WTC11 (cell line): ENCODE measurements at regions not wholly inside any gene's neighbourhood (a gene's known extent, or its start where the extent isn't known, plus 50 kb on each side); places are given as distances from the start of the nearest gene placed in this dataset.

ENCODE experiments used
- ATAC-seq: fragments of 200-7000 bp; cut with Tn5 transposase; 2 replicates; pipeline ENCODE4 v1.10.0; 2021; ENCODE audit warnings: mild to moderate bottlenecking, moderate library complexity
- CTCF ChIA-PET: fragments of 300-600 bp; sonication (Branson Sonifier 250); formaldehyde crosslinking; loops from one replicate; lab custom pipeline; 2021; ENCODE audit warnings: antibody characterized with exemption; lab: Charles Lee
- POLR2A ChIA-PET: fragments of 350-600 bp; sonication (Branson Sonifier 250); formaldehyde crosslinking; loops from one replicate; lab custom pipeline; 2021; ENCODE audit warnings: antibody characterized with exemption; lab: Charles Lee
- DNase-seq: peaks from one replicate; pipeline ENCODE4 v3.0.0; 2021; ENCODE audit warnings: low spot score
- H3K27ac Mint-ChIP-seq: 2 replicates; pipeline ENCODE4 v1.8.0; 2021; ENCODE audit warnings: mixed read lengths
- H3K27me3 Mint-ChIP-seq: 2 replicates; pipeline ENCODE4 v1.8.0; 2021; ENCODE audit warnings: low read depth, mild to moderate bottlenecking, moderate library complexity, mixed read lengths
- H3K36me3 Mint-ChIP-seq: 2 replicates; pipeline ENCODE4 v1.8.0; 2021; ENCODE audit warnings: mixed read lengths
- H3K4me1 Mint-ChIP-seq: 2 replicates; pipeline ENCODE4 v1.8.0; 2022; ENCODE audit warnings: mixed read lengths
- H3K4me3 Mint-ChIP-seq: 2 replicates; pipeline ENCODE4 v1.8.0; 2021; ENCODE audit warnings: mild to moderate bottlenecking, moderate library complexity, mixed read lengths
- H3K9me3 Mint-ChIP-seq: 2 replicates; pipeline ENCODE4 v1.8.0; 2021; ENCODE audit warnings: mixed read lengths
- ATF1 ChIP-seq: sonication (generic); formaldehyde crosslinking; IDR thresholded peaks from 2 replicates; pipeline ENCODE4 v1.8.1; 2023; ENCODE audit warnings: mild to moderate bottlenecking, moderate library complexity, missing genetic modification reagents
- EMX1 ChIP-seq: fragments of 250-450 bp; sonication (Bioruptor Pico); IDR thresholded peaks from 2 replicates; pipeline ENCODE4 v1.8.0; 2021; ENCODE audit warnings: mild to moderate bottlenecking
- ETV6 ChIP-seq: sonication (generic); formaldehyde crosslinking; IDR thresholded peaks from 2 replicates; pipeline ENCODE4 v1.8.1; 2022; ENCODE audit warnings: mild to moderate bottlenecking, missing genetic modification reagents
- HMGA2 ChIP-seq: fragments of 250-450 bp; sonication (Bioruptor Pico); IDR thresholded peaks from 2 replicates; pipeline ENCODE4 v1.4.0; 2021; ENCODE audit warnings: mild to moderate bottlenecking, moderate library complexity
- JAZF1 ChIP-seq: fragments of 250-450 bp; sonication (Bioruptor Pico); IDR thresholded peaks from 2 replicates; pipeline ENCODE4 v1.9.0; 2021; ENCODE audit warnings: moderate library complexity, mild to moderate bottlenecking, inconsistent platforms
- MLX ChIP-seq: sonication (generic); formaldehyde crosslinking; IDR thresholded peaks from 2 replicates; pipeline ENCODE4 v1.8.1; 2023; ENCODE audit warnings: mild to moderate bottlenecking, missing genetic modification reagents, moderate library complexity
- MXD4 ChIP-seq: fragments of 250-450 bp; sonication (Bioruptor Pico); IDR thresholded peaks from 2 replicates; pipeline ENCODE4 v1.8.0; 2021; ENCODE audit warnings: mild to moderate bottlenecking, moderate library complexity, borderline replicate concordance
- NFE2L1 ChIP-seq: sonication (generic); formaldehyde crosslinking; IDR thresholded peaks from 2 replicates; pipeline ENCODE4 v1.8.1; 2023; ENCODE audit warnings: missing genetic modification reagents
- NFYB ChIP-seq: sonication (generic); formaldehyde crosslinking; conservative IDR thresholded peaks from 2 replicates; pipeline ENCODE4 v1.8.0; 2022; ENCODE audit warnings: low read depth, missing genetic modification reagents
- TCF7 ChIP-seq: sonication (generic); formaldehyde crosslinking; IDR thresholded peaks from 2 replicates; pipeline ENCODE4 v1.8.0; 2022; ENCODE audit warnings: mild to moderate bottlenecking, low read depth, missing genetic modification reagents, moderate library complexity
- TEAD1 ChIP-seq: sonication (generic); formaldehyde crosslinking; IDR thresholded peaks from 2 replicates; pipeline ENCODE4 v1.8.0; 2022; ENCODE audit warnings: mild to moderate bottlenecking, missing genetic modification reagents
- TP53 ChIP-seq: sonication (generic); formaldehyde crosslinking; IDR thresholded peaks from 2 replicates; pipeline ENCODE4 v1.8.1; 2023; ENCODE audit warnings: mild to moderate bottlenecking, missing genetic modification reagents
- ZNF671 ChIP-seq: fragments of 250-450 bp; sonication (Bioruptor Pico); IDR thresholded peaks from 2 replicates; pipeline ENCODE4 v1.8.0; 2021; ENCODE audit warnings: mild to moderate bottlenecking
- TF ChIP-seq, protein P1 (sequence below): fragments of 250-450 bp; sonication (Bioruptor Pico); IDR thresholded peaks from 2 replicates; pipeline ENCODE4 v1.9.0; 2021; ENCODE audit warnings: mild to moderate bottlenecking, borderline replicate concordance
- TF ChIP-seq, protein P2 (sequence below): sonication (generic); formaldehyde crosslinking; IDR thresholded peaks from 2 replicates; pipeline ENCODE4 v1.8.1; 2022; ENCODE audit warnings: mild to moderate bottlenecking, moderate library complexity, missing genetic modification reagents
- TF ChIP-seq, protein P3 (sequence below): fragments of 250-450 bp; sonication (Bioruptor Pico); IDR thresholded peaks from 2 replicates; pipeline ENCODE4 v1.9.0; 2021; ENCODE audit warnings: moderate library complexity, mild to moderate bottlenecking, inconsistent platforms, borderline replicate concordance
- TF ChIP-seq, protein P4 (sequence below): sonication (generic); formaldehyde crosslinking; conservative IDR thresholded peaks from 2 replicates; pipeline ENCODE4 v1.8.1; 2022; ENCODE audit warnings: mild to moderate bottlenecking, missing genetic modification reagents

- DNase-seq, result no peak
- Mint-ChIP-seq H3K9me3 (no peaks in the 10 kb centered on the region), H3K4me1 (peaks cover 4% of the 10 kb centered on the region; the same call in 1 of the 2 replicates), H3K36me3 (no peaks in the 10 kb centered on the region), H3K27me3 (no peaks in the 10 kb centered on the region), H3K27ac (no peak overlapping the region), H3K4me3 (no peak overlapping the region)
- ATAC-seq, result no peak
- TF ChIP-seq ATF1 (CRISPR knock-in tag) (no peak), NFE2L1 (CRISPR knock-in tag) (no peak), HMGA2 (no peak), MXD4 (CRISPR knock-in tag) (no peak), TCF7 (CRISPR knock-in tag) (no peak), ETV6 (no peak), MLX (CRISPR knock-in tag) (no peak)
- TF ChIP-seq, protein P1, sequence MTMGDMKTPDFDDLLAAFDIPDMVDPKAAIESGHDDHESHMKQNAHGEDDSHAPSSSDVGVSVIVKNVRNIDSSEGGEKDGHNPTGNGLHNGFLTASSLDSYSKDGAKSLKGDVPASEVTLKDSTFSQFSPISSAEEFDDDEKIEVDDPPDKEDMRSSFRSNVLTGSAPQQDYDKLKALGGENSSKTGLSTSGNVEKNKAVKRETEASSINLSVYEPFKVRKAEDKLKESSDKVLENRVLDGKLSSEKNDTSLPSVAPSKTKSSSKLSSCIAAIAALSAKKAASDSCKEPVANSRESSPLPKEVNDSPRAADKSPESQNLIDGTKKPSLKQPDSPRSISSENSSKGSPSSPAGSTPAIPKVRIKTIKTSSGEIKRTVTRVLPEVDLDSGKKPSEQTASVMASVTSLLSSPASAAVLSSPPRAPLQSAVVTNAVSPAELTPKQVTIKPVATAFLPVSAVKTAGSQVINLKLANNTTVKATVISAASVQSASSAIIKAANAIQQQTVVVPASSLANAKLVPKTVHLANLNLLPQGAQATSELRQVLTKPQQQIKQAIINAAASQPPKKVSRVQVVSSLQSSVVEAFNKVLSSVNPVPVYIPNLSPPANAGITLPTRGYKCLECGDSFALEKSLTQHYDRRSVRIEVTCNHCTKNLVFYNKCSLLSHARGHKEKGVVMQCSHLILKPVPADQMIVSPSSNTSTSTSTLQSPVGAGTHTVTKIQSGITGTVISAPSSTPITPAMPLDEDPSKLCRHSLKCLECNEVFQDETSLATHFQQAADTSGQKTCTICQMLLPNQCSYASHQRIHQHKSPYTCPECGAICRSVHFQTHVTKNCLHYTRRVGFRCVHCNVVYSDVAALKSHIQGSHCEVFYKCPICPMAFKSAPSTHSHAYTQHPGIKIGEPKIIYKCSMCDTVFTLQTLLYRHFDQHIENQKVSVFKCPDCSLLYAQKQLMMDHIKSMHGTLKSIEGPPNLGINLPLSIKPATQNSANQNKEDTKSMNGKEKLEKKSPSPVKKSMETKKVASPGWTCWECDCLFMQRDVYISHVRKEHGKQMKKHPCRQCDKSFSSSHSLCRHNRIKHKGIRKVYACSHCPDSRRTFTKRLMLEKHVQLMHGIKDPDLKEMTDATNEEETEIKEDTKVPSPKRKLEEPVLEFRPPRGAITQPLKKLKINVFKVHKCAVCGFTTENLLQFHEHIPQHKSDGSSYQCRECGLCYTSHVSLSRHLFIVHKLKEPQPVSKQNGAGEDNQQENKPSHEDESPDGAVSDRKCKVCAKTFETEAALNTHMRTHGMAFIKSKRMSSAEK (CRISPR knock-in tag), result no peak
- TF ChIP-seq, protein P2, sequence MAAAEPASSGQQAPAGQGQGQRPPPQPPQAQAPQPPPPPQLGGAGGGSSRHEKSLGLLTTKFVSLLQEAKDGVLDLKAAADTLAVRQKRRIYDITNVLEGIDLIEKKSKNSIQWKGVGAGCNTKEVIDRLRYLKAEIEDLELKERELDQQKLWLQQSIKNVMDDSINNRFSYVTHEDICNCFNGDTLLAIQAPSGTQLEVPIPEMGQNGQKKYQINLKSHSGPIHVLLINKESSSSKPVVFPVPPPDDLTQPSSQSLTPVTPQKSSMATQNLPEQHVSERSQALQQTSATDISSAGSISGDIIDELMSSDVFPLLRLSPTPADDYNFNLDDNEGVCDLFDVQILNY (CRISPR knock-in tag), result no peak
- TF ChIP-seq, protein P3, sequence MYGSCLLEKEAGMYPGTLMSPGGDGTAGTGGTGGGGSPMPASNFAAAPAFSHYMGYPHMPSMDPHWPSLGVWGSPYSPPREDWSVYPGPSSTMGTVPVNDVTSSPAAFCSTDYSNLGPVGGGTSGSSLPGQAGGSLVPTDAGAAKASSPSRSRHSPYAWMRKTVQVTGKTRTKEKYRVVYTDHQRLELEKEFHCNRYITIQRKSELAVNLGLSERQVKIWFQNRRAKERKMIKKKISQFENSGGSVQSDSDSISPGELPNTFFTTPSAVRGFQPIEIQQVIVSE, result no peak
- CTCF ChIA-PET, result interaction anchor here (0.6 to 1.5 kb wide), 2 partner anchors 89 to 90 kb away, joined by 3 to 4 read pairs; no protein-coding TSS in a partner anchor
- POLR2A ChIA-PET, result no interaction called here
Measured at GRCh38 chr11:76298255-76298654, 82.7 kb downstream of the THAP12 start.

DNA sequence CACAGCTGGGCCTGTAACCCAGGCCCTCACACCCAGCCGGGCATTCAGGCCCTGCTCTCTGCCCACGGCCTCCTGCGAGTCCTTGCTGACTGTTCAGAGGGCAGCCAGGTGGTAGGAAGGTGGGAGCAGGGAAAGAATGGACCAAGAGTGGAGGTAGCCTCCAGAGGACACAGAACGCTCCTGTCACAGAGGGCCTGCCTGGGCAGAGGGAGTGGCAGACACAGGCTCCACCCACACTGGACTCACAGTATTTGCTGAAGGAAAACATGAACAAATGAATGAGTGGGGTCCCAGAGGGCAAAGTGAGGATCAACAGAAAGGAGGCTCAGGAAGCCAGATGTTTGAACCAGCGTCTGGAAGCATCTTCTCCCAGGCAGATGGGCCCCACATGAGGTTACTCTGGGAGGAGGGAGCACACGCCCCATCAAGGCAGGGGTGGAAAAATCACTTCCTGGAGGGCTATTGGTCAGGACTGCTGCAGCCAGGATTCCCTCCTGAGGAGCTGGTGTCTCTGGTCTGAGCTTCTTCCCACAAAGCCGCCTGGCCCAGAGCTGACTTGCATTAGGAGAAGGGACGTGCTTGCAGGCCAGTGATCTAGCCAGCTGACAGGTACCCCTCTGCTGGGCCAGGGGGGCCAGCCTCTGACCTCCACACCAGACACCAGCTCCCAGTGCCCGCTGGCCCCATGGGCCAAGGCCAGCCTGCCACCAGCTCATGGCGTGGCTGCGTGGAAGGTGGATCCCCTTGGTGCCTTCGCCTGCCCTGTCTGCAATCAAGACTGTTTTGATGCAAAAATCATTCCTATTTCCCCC lies 84.0 kb downstream of the THAP12 start:
- Mint-ChIP-seq H3K27me3 (no peaks in the 10 kb centered on the region), H3K36me3 (no peaks in the 10 kb centered on the region), H3K4me1 (no peaks in the 10 kb centered on the region), H3K27ac (no peak overlapping the region), H3K9me3 (no peaks in the 10 kb centered on the region), H3K4me3 (no peak overlapping the region)
- CTCF ChIA-PET, result interaction anchor here (1.5 kb wide), 1 partner anchor 88 kb away, joined by 4 read pairs; no protein-coding TSS in a partner anchor
- DNase-seq, result no peak
- peak; percentile 43; the same call in 1 of the 2 replicates for ATAC-seq
- POLR2A ChIA-PET, result no interaction called here
- TF ChIP-seq ZNF671 (CRISPR knock-in tag) (no peak), EMX1 (CRISPR knock-in tag) (no peak), NFYB (CRISPR knock-in tag) (no peak), NFE2L1 (CRISPR knock-in tag) (no peak), TP53 (CRISPR knock-in tag) (no peak), TEAD1 (CRISPR knock-in tag) (no peak), JAZF1 (no peak)
- TF ChIP-seq, protein P4, sequence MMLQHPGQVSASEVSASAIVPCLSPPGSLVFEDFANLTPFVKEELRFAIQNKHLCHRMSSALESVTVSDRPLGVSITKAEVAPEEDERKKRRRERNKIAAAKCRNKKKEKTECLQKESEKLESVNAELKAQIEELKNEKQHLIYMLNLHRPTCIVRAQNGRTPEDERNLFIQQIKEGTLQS (CRISPR knock-in tag), result no peak
